ENCODE measurements at regions not wholly inside any gene's neighbourhood (a gene's known extent, or its start where the extent isn't known, plus 50 kb on each side); places are given as distances from the start of the nearest gene placed in this dataset.
"Not testable (repeated sequence)": the region's sequence is repeated elsewhere in the genome, so short reads cannot be mapped to it uniquely, and the experiment has no call there.

DNA sequence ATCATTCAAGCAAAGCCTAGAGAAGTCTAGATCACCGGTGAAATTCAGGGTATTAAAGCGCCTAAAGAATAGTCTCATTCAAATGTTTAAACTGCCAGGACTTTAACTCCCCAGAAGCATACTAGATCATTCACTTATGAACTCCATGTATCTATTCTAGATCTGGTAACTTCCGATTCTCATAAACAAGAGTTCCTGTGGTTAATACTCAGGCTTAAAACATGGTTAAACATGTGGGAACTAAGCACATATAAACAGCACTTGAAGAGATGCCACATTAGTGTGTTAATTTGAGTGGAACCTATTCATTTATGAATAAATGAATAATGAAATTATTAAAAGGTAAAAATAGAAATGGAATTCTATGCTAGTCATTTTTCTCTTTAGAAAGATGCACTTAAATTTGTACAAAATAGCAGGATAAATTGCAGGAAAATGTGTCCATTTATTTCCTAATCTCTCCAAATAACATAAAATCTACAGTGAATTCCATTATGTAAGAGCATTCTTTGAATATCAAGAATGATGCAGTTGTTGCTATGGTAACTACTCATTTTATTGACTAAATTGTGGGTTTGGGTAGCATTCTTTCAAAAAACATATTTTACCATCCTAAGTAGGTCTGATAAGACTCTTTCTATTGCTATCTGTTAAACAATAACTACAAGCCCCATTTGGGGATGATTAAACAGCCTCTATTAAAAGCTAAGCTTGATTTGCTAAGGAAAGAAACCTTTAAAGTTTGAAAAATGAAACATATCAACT, 147.6 kb upstream of the TMEM168 start:
- peaks cover 5% of the 10 kb centered on the region for H3K36me3 Mint-ChIP-seq
- TF ChIP-seq, protein P1, sequence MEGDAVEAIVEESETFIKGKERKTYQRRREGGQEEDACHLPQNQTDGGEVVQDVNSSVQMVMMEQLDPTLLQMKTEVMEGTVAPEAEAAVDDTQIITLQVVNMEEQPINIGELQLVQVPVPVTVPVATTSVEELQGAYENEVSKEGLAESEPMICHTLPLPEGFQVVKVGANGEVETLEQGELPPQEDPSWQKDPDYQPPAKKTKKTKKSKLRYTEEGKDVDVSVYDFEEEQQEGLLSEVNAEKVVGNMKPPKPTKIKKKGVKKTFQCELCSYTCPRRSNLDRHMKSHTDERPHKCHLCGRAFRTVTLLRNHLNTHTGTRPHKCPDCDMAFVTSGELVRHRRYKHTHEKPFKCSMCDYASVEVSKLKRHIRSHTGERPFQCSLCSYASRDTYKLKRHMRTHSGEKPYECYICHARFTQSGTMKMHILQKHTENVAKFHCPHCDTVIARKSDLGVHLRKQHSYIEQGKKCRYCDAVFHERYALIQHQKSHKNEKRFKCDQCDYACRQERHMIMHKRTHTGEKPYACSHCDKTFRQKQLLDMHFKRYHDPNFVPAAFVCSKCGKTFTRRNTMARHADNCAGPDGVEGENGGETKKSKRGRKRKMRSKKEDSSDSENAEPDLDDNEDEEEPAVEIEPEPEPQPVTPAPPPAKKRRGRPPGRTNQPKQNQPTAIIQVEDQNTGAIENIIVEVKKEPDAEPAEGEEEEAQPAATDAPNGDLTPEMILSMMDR (IDR thresholded peaks at IDR 0.05; ENCODE audit: unreplicated experiment) = no peak
- H3K9me3 Mint-ChIP-seq = no peaks in the 10 kb centered on the region
- no peaks in the 10 kb centered on the region for H3K27me3 Mint-ChIP-seq (ENCODE audit: low read depth)
- peak overlapping the region; percentile 85 for H3K4me3 Mint-ChIP-seq
- H3K27ac Mint-ChIP-seq = peak overlapping the region; percentile 97
- H3K4me1 Mint-ChIP-seq = peaks cover 25% of the 10 kb centered on the region
- no peak for DNase-seq (ENCODE audit: low spot score in 2 of 2, unreplicated experiment in 2 of 2)

DNA sequence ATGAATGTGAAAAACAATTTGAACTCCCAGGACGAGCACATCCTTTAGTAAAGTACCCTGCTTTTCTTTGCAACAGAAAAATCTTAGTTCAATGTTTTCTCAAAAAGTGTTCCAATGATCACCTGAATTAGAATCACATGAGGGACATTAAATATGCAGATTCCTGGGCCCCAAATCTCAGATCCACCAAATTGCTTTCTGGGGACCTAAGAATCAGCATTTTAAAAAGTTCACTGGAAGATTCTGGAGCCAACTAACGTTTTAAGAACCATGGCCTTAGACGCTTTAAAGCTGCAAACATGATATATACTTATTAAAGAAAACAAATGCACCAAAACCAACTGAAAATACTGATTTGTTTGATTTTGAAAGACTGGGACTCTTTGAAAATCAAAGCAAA, 143.4 kb upstream of the TMEM168 start:
- TF ChIP-seq, protein P1 (IDR thresholded peaks at IDR 0.05; ENCODE audit: unreplicated experiment) = no peak

DNA sequence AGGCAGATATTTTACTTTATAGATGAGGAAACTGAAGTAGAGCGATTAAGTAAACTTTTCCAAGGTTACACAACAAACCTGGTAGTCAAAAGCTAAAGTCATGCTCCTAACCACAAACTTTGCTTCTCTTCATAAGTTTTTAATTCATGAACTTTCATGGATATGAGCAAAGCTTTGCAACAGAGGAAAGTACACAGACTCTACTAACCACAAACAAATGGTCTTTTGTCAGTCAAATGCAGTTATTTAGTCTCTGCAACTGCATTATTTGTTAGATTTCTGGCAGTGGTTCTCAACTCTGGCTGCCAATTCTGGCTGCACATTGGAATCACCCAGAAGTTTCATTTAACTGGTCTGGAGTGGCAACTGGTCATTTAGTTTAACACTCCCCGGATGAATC, 140.6 kb upstream of the TMEM168 start:
- TF ChIP-seq, protein P1 (IDR thresholded peaks at IDR 0.05; ENCODE audit: unreplicated experiment) = no peak
- no peak for DNase-seq (ENCODE audit: low spot score in 2 of 2, unreplicated experiment in 2 of 2)
- Mint-ChIP-seq H3K9me3 (no peaks in the 10 kb centered on the region), H3K4me1 (peaks cover 2% of the 10 kb centered on the region), H3K27ac (no peak overlapping the region), H3K4me3 (no peak overlapping the region), H3K36me3 (peaks cover 9% of the 10 kb centered on the region), H3K27me3 (ENCODE audit: low read depth) (no peaks in the 10 kb centered on the region)

More for the DNA sequence above, 143.4 kb upstream of the TMEM168 start:
- no peaks in the 10 kb centered on the region for H3K9me3 Mint-ChIP-seq
- no peak overlapping the region for H3K4me3 Mint-ChIP-seq
- peaks cover 7% of the 10 kb centered on the region for H3K36me3 Mint-ChIP-seq
- no peak for DNase-seq (ENCODE audit: low spot score in 2 of 2, unreplicated experiment in 2 of 2)
- H3K27me3 Mint-ChIP-seq (ENCODE audit: low read depth) = no peaks in the 10 kb centered on the region
- peaks cover 20% of the 10 kb centered on the region for H3K4me1 Mint-ChIP-seq
- no peak overlapping the region for H3K27ac Mint-ChIP-seq

- Mint-ChIP-seq H3K4me1 (no peaks in the 10 kb centered on the region), H3K4me3 (no peak overlapping the region), H3K9me3 (no peaks in the 10 kb centered on the region), H3K27ac (no peak overlapping the region), H3K36me3 (peaks cover 11% of the 10 kb centered on the region), H3K27me3 (ENCODE audit: low read depth) (no peaks in the 10 kb centered on the region)
- no peak for DNase-seq (ENCODE audit: low spot score in 2 of 2, unreplicated experiment in 2 of 2)
- TF ChIP-seq, protein P1 (IDR thresholded peaks at IDR 0.05; ENCODE audit: unreplicated experiment) = no peak
These were observed 139.2 kb upstream of the TMEM168 start for GRCh38 chr7:112929421-112929820.

- no peaks in the 10 kb centered on the region for H3K4me1 Mint-ChIP-seq
- no peaks in the 10 kb centered on the region for H3K27me3 Mint-ChIP-seq (ENCODE audit: low read depth)
- no peak overlapping the region for H3K27ac Mint-ChIP-seq
- no peaks in the 10 kb centered on the region for H3K9me3 Mint-ChIP-seq
- DNase-seq (ENCODE audit: low spot score in 2 of 2, unreplicated experiment in 2 of 2) = no peak
- TF ChIP-seq, protein P1 (IDR thresholded peaks at IDR 0.05; ENCODE audit: unreplicated experiment) = no peak
- H3K4me3 Mint-ChIP-seq = no peak overlapping the region
- peaks cover 11% of the 10 kb centered on the region for H3K36me3 Mint-ChIP-seq
These were observed 135.8 kb upstream of the TMEM168 start for GRCh38 chr7:112926018-112926417.

- not testable (repeated sequence) for H3K27me3 Mint-ChIP-seq (ENCODE audit: low read depth); H3K9me3 Mint-ChIP-seq; H3K4me1 Mint-ChIP-seq; H3K27ac Mint-ChIP-seq; DNase-seq (ENCODE audit: low spot score in 2 of 2, unreplicated experiment in 2 of 2); H3K4me3 Mint-ChIP-seq
- H3K36me3 Mint-ChIP-seq = peaks cover 17% of the 10 kb centered on the region
These were observed 132.4 kb upstream of the TMEM168 start for GRCh38 chr7:112922546-112922945.

GRCh38 chr7:112916431-112916830, 126.2 kb upstream of the TMEM168 start:
- not testable (repeated sequence) for H3K27ac Mint-ChIP-seq; H3K27me3 Mint-ChIP-seq (ENCODE audit: low read depth); H3K4me1 Mint-ChIP-seq; H3K4me3 Mint-ChIP-seq; DNase-seq (ENCODE audit: low spot score in 2 of 2, unreplicated experiment in 2 of 2)
- peaks cover 18% of the 10 kb centered on the region for H3K9me3 Mint-ChIP-seq
- H3K36me3 Mint-ChIP-seq = peaks cover 40% of the 10 kb centered on the region
